Endothelial cell of umbilical vein (primary cell): ENCODE measurements at regions not wholly inside any gene's neighbourhood (a gene's known extent, or its start where the extent isn't known, plus 50 kb on each side); places are given as distances from the start of the nearest gene placed in this dataset.

Experiments
- EZH2 ChIP-seq: IDR thresholded peaks from 2 replicates; pipeline ENCODE4 v1.6.1; 2012; ENCODE audit warnings: borderline replicate concordance, low read depth, mild to moderate bottlenecking, moderate library complexity, low read length, inconsistent platforms; ENCODE audit not compliant: severe bottlenecking
- FOS ChIP-seq: IDR thresholded peaks from 2 replicates; pipeline ENCODE4 v1.6.1; 2011; ENCODE audit warnings: mild to moderate bottlenecking, low read length, moderate library complexity, borderline replicate concordance; ENCODE audit not compliant: insufficient read depth
- POLR2A ChIP-seq: IDR thresholded peaks from 2 replicates; pipeline ENCODE4 v1.6.1; 2012; ENCODE audit warnings: low read depth, mild to moderate bottlenecking, control low read depth, low read length
- POLR2AphosphoS5 ChIP-seq: IDR thresholded peaks from 2 replicates; pipeline ENCODE4 v1.6.1; 2012; ENCODE audit warnings: low read depth, mild to moderate bottlenecking, control low read depth, low read length, moderate library complexity; ENCODE audit not compliant: insufficient read depth
- TF ChIP-seq, protein P1 (sequence below), 2 donors: IDR thresholded peaks; 1 replicate in 1 of 2; 2 replicates in 1 of 2; pipeline ENCODE4 v1.5.1; 2011; ENCODE audit warnings: low read length in 2 of 2, mild to moderate bottlenecking in 2 of 2, moderate library complexity in 2 of 2, control low read depth in 1 of 2, inconsistent platforms in 1 of 2, low read depth in 1 of 2; ENCODE audit not compliant: insufficient read depth in 1 of 2; ENCODE audit errors: extremely low read depth in 1 of 2

- TF ChIP-seq EZH2 (no peak), POLR2AphosphoS5 (no peak), POLR2A (no peak), FOS (no peak)
- TF ChIP-seq, protein P1, sequence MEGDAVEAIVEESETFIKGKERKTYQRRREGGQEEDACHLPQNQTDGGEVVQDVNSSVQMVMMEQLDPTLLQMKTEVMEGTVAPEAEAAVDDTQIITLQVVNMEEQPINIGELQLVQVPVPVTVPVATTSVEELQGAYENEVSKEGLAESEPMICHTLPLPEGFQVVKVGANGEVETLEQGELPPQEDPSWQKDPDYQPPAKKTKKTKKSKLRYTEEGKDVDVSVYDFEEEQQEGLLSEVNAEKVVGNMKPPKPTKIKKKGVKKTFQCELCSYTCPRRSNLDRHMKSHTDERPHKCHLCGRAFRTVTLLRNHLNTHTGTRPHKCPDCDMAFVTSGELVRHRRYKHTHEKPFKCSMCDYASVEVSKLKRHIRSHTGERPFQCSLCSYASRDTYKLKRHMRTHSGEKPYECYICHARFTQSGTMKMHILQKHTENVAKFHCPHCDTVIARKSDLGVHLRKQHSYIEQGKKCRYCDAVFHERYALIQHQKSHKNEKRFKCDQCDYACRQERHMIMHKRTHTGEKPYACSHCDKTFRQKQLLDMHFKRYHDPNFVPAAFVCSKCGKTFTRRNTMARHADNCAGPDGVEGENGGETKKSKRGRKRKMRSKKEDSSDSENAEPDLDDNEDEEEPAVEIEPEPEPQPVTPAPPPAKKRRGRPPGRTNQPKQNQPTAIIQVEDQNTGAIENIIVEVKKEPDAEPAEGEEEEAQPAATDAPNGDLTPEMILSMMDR (IDR thresholded peaks at IDR 0.05; ENCODE audit: extremely low read depth in 1 of 2, insufficient read depth in 1 of 2, low read depth in 1 of 2, low read length in 2 of 2), result no peak
Measured at GRCh38 chr7:17244786-17245185, 53.7 kb upstream of the AHR start.
